ENCODE measurements at regions not wholly inside any gene's neighbourhood (a gene's known extent, or its start where the extent isn't known, plus 50 kb on each side); places are given as distances from the start of the nearest gene placed in this dataset.
A peak's percentile ranks its signal among the peaks of the same experiment; 100 is the strongest.
"Not testable (repeated sequence)": the region's sequence is repeated elsewhere in the genome, so short reads cannot be mapped to it uniquely, and the experiment has no call there.

DNA sequence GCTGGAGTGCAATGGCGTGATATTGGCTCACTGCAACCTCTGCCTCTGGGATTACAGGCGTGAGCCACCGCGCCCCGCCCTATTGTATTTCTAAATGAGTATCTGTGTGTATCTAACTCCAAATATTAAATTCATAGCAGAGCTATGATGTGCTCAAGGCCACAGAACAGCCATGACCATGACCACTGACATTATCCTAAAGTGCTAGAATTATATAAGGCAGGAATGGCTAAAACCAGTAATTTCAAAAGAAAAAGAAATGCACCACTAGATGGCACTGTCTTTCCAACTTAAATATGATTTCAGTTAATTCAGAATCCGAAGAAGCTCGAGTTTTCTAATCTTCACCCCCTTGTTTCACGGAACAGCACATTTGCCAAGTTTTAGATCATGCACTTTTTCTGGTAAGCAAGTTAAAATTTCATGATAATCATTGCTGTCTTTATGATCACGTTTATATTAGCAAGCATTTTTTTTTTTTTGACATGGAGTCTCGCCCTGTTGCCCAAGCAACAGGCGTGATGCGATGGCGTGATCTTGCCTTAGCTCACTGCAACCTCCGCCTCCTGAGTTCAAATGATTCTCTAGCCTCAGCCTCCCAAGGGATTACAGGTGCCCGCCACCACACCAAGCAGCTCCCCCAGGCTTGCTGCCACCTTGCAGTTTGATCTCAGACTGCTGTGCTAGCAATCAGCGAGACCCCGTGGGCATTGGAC is 65.3 kb downstream of the OR13A1 start:
- DNase-seq (ENCODE audit: low spot score) = peak; percentile 50

DNA sequence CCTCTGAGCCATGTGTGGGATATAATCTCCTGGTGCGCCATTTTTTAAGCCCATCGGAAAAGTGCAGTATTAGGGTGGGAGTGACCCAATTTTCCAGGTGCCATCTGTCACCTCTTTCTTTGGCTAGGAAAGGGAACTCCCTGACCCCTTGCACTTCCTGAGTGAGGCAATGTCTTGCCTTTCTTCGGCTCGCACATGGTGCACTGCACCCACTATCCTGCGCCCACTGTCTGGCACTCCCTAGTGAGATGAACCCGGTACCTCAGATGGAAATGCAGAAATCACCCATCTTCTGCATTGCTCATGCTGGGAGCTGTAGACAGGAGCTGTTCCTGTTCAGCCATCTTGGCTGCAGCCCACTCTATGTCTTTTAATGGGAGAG is 64.7 kb downstream of the OR13A1 start:
- DNase-seq (ENCODE audit: low spot score) = not testable (repeated sequence)

All from germinal center (tissue), 1 donor.